Adrenal gland (tissue), 9 donors: ENCODE measurements at regions not wholly inside any gene's neighbourhood (a gene's known extent, or its start where the extent isn't known, plus 50 kb on each side); places are given as distances from the start of the nearest gene placed in this dataset.

Experiments
- DNase-seq, 7 donors: peaks; one replicate each; pipeline ENCODE4 v3.0.0-alpha.2; 2019 to 2020
- H3K27ac ChIP-seq, 5 donors: fragments of 200-600 bp; sonication (generic) in 4 of 5; 1 replicate in 3 of 5; 2 replicates in 2 of 5; pipeline versions ENCODE4 v1.5.1 to v1.8.0; 2016 to 2020; ENCODE audit warnings: mild to moderate bottlenecking in 1 of 5
- H3K27me3 ChIP-seq: fragments of 200-600 bp; 2 replicates; pipeline ENCODE4 v1.8.0; 2021
- H3K36me3 ChIP-seq, 2 donors: fragments of 200-600 bp; replicated peaks in 1 of 2; 1 replicate in 1 of 2; 2 replicates in 1 of 2; pipeline versions ENCODE4 v1.5.1 to v1.8.0; 2018 to 2022
- H3K4me1 ChIP-seq, 2 donors: fragments of 200-600 bp; replicated peaks in 1 of 2; 1 replicate in 1 of 2; 2 replicates in 1 of 2; pipeline versions ENCODE4 v1.5.1 to v1.8.0; 2018 to 2021
- H3K4me3 ChIP-seq, 4 donors: fragments of 200-600 bp; sonication (generic) in 3 of 4; one replicate each; pipeline ENCODE4 v1.5.1; 2016 to 2018
- H3K9me3 ChIP-seq, 3 donors: fragments of 200-600 bp; sonication (generic) in 1 of 3; replicated peaks in 1 of 3; 1 replicate in 2 of 3; 2 replicates in 1 of 3; pipeline versions ENCODE4 v1.5.1 to v1.8.0; 2016 to 2021
- POLR2A ChIP-seq, 2 donors: fragments of 450-650 bp; IDR thresholded peaks; one replicate each; pipeline ENCODE4 v1.6.1; 2017; ENCODE audit warnings: antibody characterized with exemption in 2 of 2, mild to moderate bottlenecking in 2 of 2, moderate library complexity in 1 of 2
- WGBS, 4 donors: extraction: QIAGEN DNeasy Blood & Tissue Kit in 2 of 4; methylation state at CpG; one replicate each; pipeline versions ENCODE4 v1.1.5 to v1.1.7; 2013 to 2017; 5-methylcytosine and 5-hydroxymethylcytosine counted together
- intact Hi-C, 2 donors: fragments of 100-400 bp; cut with DNase I; formaldehyde crosslinking; loops; one replicate each; pipeline versions ENCODE4 v1.14.1 to v1.15.0; 2022 to 2023
- TF ChIP-seq, protein P1 (sequence below), 6 experiments: fragments of 450-650 bp in 4 of 6; fragments of 200-600 bp in 2 of 6; sonication (generic) in 1 of 6; IDR thresholded peaks; 1 replicate in 5 of 6; 2 replicates in 1 of 6; pipeline versions ENCODE4 v1.5.1 to v1.8.0; 2016 to 2021; ENCODE audit warnings: antibody characterized with exemption in 6 of 6, mild to moderate bottlenecking in 2 of 6, moderate library complexity in 1 of 6
- donor health status: healthy with polysubstance abuse.
- donor health status: Bipolar disorder and iron deficiency.
- donor health status: DM: yes; HTN: yes; CAD: no.
- donor health status: DM: no; HTN: no; CAD: no.
- donor health status: DM: no; HTN: no; CAD: no.

DNA sequence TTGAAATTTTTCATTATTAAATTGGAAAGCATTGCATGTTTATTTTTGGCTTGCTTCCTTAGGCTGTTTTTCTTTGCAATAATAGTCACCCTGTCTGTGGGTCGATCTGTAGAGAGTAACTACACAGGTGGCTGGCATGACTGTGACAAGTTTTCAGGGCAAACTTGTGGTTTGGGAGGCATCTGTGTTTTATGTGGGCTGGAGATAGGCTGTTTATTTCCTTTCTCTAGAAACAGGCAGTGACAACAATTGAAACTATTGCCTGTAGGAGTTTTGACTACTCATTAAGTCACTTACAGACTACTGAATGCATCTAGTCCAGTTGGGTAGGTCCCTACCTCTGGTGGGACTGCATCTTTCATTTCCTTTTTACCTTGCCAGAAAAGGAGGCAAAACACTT lies 155.6 kb downstream of the DYRK2 start:
- H3K27me3 ChIP-seq: no peaks in the 10 kb centered on the region
- no peak for TF ChIP-seq POLR2A (IDR thresholded peaks at IDR 0.05)
- TF ChIP-seq, protein P1, sequence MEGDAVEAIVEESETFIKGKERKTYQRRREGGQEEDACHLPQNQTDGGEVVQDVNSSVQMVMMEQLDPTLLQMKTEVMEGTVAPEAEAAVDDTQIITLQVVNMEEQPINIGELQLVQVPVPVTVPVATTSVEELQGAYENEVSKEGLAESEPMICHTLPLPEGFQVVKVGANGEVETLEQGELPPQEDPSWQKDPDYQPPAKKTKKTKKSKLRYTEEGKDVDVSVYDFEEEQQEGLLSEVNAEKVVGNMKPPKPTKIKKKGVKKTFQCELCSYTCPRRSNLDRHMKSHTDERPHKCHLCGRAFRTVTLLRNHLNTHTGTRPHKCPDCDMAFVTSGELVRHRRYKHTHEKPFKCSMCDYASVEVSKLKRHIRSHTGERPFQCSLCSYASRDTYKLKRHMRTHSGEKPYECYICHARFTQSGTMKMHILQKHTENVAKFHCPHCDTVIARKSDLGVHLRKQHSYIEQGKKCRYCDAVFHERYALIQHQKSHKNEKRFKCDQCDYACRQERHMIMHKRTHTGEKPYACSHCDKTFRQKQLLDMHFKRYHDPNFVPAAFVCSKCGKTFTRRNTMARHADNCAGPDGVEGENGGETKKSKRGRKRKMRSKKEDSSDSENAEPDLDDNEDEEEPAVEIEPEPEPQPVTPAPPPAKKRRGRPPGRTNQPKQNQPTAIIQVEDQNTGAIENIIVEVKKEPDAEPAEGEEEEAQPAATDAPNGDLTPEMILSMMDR (IDR thresholded peaks at IDR 0.05): no peak
- no peaks in the 10 kb centered on the region for H3K4me1 ChIP-seq
- intact Hi-C loops: no loop called here
- H3K27ac ChIP-seq: no peak overlapping the region
- no peak overlapping the region for H3K4me3 ChIP-seq
- no peak for DNase-seq
- no peaks in the 10 kb centered on the region for H3K9me3 ChIP-seq
- 47 to 61% (median 50%) methylated on average over 1 of the region's 1 CpG for WGBS, 4 donors
- H3K36me3 ChIP-seq: no peaks in the 10 kb centered on the region

- no peak for DNase-seq
Measured at GRCh38 chr12:67807814-67808213, 159.3 kb downstream of the DYRK2 start.

GRCh38 chr12:67810166-67810565 lies 161.6 kb downstream of the DYRK2 start:
- DNase-seq: no peak
- intact Hi-C loops: no loop called here
- no peaks in the 10 kb centered on the region for H3K9me3 ChIP-seq
- no peak overlapping the region for H3K27ac ChIP-seq
- no peaks in the 10 kb centered on the region for H3K36me3 ChIP-seq
- no peak overlapping the region for H3K4me3 ChIP-seq
- no peaks in the 10 kb centered on the region for H3K4me1 ChIP-seq
- no peaks in the 10 kb centered on the region for H3K27me3 ChIP-seq
- TF ChIP-seq POLR2A (IDR thresholded peaks at IDR 0.05): no peak
- TF ChIP-seq, protein P1 (IDR thresholded peaks at IDR 0.05): no peak

More at GRCh38 chr12:67807814-67808213, 159.3 kb downstream of the DYRK2 start:
- intact Hi-C loops: no loop called here
- no peak overlapping the region for H3K27ac ChIP-seq
- 19 to 37% (median 30%) methylated on average over 5 of the region's 5 CpGs for WGBS, 4 donors
- H3K36me3 ChIP-seq: no peaks in the 10 kb centered on the region
- H3K9me3 ChIP-seq: no peaks in the 10 kb centered on the region
- no peaks in the 10 kb centered on the region for H3K4me1 ChIP-seq
- H3K4me3 ChIP-seq: no peak overlapping the region
- no peaks in the 10 kb centered on the region for H3K27me3 ChIP-seq
- TF ChIP-seq, protein P1 (IDR thresholded peaks at IDR 0.05): no peak
- TF ChIP-seq POLR2A (IDR thresholded peaks at IDR 0.05): no peak

- Histone ChIP-seq H3K9me3 (peaks cover 0 to 7% (median 0%) of the 10 kb centered on the region in 3 donors), H3K27ac (no peak overlapping the region), H3K27me3 (no peaks in the 10 kb centered on the region), H3K36me3 (no peaks in the 10 kb centered on the region), H3K4me1 (no peaks in the 10 kb centered on the region), H3K4me3 (no peak overlapping the region)
- WGBS, 4 donors: 91 to 100% (median 93%) methylated on average over 1 of the region's 1 CpG
- intact Hi-C loops: no loop called here
- TF ChIP-seq, protein P1 (IDR thresholded peaks at IDR 0.05): no peak
- TF ChIP-seq POLR2A (IDR thresholded peaks at IDR 0.05): no peak
- no peak for DNase-seq
Measured at GRCh38 chr12:67811437-67812361, 163.2 kb downstream of the DYRK2 start.
